ENCODE measurements at regions not wholly inside any gene's neighbourhood (a gene's known extent, or its start where the extent isn't known, plus 50 kb on each side); places are given as distances from the start of the nearest gene placed in this dataset.

DNA sequence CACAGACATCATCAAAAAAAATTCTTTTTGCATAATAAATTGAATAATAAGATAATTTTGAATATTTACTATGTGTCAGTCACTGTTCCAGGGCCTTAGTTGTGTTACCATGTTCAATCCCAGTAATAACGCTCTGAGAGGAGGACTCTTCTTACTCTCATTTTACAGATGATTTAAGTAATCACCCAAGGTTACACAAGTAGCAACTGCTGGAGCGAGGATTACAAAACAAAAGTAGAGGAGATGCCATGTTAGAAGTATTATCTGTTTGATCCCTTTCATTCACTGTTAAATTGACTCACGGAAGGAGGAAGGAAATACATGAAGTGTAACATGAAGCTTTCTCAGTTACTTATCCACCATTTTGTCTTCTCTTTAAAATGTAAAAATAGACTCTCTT lies 412.8 kb downstream of the NFIB start:
- Histone ChIP-seq H3K4me3 (no peak overlapping the region), H3K27me3 (no peaks in the 10 kb centered on the region), H3K9me3 (no peaks in the 10 kb centered on the region), H3K4me1 (no peaks in the 10 kb centered on the region), H3K27ac (no peak overlapping the region), H3K36me3 (no peaks in the 10 kb centered on the region)
- intact Hi-C loops (cut with DNase I) = no loop called here
- no peak for TF ChIP-seq POLR2AphosphoS5 (IDR thresholded peaks at IDR 0.05; ENCODE audit: insufficient read depth in 1 of 2, low read depth in 1 of 2)
- no peak for DNase-seq (ENCODE audit: extremely low spot score in 2 of 2)

DNA sequence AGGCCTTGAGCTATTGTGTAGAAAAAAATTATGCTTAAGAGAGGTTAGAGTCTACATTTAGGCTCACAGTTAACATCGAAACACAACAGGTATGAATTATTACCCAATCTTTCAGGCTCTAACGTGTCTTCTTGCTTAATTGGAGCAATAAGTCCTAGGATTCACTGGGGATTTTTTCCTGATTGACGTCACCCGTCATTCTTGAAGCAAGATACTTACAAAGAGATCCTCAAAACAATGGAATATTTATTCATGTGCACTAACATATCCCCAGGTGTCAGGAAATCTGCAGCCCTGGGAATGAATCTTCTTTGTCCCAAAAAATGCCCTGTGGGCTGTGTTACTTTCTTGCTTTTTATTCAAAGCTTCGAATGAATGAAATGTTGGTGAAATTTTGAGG lies 413.5 kb downstream of the NFIB start:
- no peaks in the 10 kb centered on the region for H3K36me3 ChIP-seq
- no peak overlapping the region for H3K4me3 ChIP-seq
- no peaks in the 10 kb centered on the region for H3K27me3 ChIP-seq
- H3K4me1 ChIP-seq = no peaks in the 10 kb centered on the region
- H3K27ac ChIP-seq = no peak overlapping the region
- no peaks in the 10 kb centered on the region for H3K9me3 ChIP-seq
- TF ChIP-seq POLR2A (IDR thresholded peaks at IDR 0.05) (no peak), POLR2AphosphoS5 (IDR thresholded peaks at IDR 0.05; ENCODE audit: insufficient read depth in 1 of 2, low read depth in 1 of 2) (peak in 1 of 2 donors; percentile 45)
- TF ChIP-seq, protein P1, sequence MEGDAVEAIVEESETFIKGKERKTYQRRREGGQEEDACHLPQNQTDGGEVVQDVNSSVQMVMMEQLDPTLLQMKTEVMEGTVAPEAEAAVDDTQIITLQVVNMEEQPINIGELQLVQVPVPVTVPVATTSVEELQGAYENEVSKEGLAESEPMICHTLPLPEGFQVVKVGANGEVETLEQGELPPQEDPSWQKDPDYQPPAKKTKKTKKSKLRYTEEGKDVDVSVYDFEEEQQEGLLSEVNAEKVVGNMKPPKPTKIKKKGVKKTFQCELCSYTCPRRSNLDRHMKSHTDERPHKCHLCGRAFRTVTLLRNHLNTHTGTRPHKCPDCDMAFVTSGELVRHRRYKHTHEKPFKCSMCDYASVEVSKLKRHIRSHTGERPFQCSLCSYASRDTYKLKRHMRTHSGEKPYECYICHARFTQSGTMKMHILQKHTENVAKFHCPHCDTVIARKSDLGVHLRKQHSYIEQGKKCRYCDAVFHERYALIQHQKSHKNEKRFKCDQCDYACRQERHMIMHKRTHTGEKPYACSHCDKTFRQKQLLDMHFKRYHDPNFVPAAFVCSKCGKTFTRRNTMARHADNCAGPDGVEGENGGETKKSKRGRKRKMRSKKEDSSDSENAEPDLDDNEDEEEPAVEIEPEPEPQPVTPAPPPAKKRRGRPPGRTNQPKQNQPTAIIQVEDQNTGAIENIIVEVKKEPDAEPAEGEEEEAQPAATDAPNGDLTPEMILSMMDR (IDR thresholded peaks at IDR 0.05) = no peak
- intact Hi-C loops (cut with DNase I) = no loop called here
- no peak for DNase-seq (ENCODE audit: extremely low spot score in 2 of 2)

DNA sequence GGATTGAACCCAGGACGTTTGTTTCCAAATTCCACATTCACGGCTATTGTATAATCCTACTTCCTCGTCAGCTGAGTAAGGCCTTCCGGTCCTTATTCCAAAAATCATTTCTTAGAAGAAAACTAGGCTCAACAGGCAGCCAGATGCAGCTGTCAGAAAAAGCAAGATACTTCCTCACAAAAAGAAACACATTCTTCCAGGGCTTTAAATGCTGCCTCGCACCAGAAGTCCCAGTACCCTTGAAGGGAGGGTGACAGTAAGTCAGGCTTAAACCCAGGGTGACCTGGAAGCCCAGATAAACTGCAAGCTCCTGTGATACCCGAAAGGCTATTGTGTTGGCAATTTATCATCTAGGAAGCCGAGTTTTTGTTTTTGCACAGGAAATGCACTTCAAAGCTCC lies 414.0 kb downstream of the NFIB start:
- no peaks in the 10 kb centered on the region for H3K27me3 ChIP-seq
- H3K9me3 ChIP-seq = no peaks in the 10 kb centered on the region
- H3K27ac ChIP-seq = peak overlapping the region; percentile 53
- intact Hi-C loops (cut with DNase I) = no loop called here
- H3K36me3 ChIP-seq = no peaks in the 10 kb centered on the region
- no peak for DNase-seq (ENCODE audit: extremely low spot score in 2 of 2)
- TF ChIP-seq, protein P1 (IDR thresholded peaks at IDR 0.05) = no peak
- TF ChIP-seq POLR2AphosphoS5 (IDR thresholded peaks at IDR 0.05; ENCODE audit: insufficient read depth in 1 of 2, low read depth in 1 of 2) (peak in 1 of 2 donors; percentile 50), POLR2A (IDR thresholded peaks at IDR 0.05) (no peak)
- H3K4me3 ChIP-seq = no peak overlapping the region
- no peaks in the 10 kb centered on the region for H3K4me1 ChIP-seq

DNA sequence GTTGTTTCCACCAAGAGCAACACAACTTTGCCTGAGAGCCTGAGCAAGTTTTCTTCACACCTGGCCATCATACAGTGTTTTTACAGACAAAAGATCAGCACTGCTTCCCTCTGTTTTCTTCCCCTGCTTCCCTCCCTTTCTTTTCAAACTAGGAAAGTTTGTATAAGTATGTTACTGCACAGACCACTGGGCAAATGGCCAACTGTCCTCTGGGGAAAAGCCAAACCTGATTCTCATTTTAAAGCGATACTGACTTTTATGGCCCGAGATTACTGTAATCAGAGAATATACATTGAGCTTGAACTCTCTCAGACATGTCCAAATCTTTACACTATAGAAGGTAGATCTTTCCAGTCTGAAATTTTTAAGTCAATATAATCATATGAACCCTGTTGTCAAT lies 415.0 kb downstream of the NFIB start:
- Histone ChIP-seq H3K27me3 (no peaks in the 10 kb centered on the region), H3K27ac (no peak overlapping the region), H3K4me1 (no peaks in the 10 kb centered on the region), H3K9me3 (no peaks in the 10 kb centered on the region), H3K36me3 (no peaks in the 10 kb centered on the region), H3K4me3 (no peak overlapping the region)
- intact Hi-C loops (cut with DNase I) = no loop called here
- TF ChIP-seq POLR2A (IDR thresholded peaks at IDR 0.05) = no peak
- TF ChIP-seq POLR2AphosphoS5 (IDR thresholded peaks at IDR 0.05; ENCODE audit: insufficient read depth in 1 of 2, low read depth in 1 of 2) = no peak
- DNase-seq (ENCODE audit: extremely low spot score in 2 of 2) = no peak

DNA sequence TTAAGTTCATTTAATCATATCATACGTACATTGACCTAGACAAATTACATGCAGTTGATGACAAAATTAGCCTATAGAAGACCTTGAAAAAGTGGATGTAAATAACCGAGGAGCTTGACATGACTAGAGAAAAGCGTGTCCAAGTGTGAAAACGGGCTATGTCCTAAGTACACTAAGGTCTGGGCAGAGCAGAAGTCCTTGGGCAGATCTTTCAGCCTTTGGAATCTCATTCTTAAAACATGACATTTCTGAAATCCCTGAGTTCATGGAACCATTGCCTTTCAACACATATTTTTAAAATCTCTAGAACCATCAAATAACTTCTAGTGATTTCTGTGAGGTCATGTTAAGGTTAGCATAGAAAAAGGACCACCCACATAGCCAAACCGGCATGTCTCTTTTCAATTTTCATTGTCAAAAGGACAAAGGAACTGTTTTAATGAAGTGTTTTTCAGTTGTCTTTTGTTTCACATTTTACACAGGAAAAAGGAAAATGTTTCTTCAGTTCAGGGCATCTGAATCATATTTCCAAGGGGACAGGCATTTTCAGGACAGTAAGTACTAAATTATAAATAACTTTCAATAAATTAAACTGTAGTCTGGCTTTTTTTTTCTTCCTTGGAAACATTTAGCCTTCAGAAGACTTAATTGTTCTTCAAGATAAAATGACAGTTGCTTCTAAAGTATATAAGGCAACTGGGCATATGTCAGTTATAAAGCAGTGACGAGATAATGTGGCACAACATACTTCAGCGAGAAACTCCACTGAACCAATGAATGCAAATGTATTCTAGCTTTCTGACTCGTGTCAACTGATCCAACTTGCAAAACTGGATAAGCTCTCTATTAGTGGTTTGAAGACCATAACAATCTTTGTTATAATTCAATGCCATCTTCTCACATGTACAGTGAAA lies 416.8 kb downstream of the NFIB start:
- intact Hi-C loops (cut with DNase I) = no loop called here
- H3K9me3 ChIP-seq = no peaks in the 10 kb centered on the region
- H3K27ac ChIP-seq = no peak overlapping the region
- H3K36me3 ChIP-seq = no peaks in the 10 kb centered on the region
- DNase-seq (ENCODE audit: extremely low spot score in 2 of 2) = no peak
- no peak overlapping the region for H3K4me3 ChIP-seq
- H3K4me1 ChIP-seq = no peaks in the 10 kb centered on the region
- no peaks in the 10 kb centered on the region for H3K27me3 ChIP-seq
- no peak for TF ChIP-seq POLR2AphosphoS5 (IDR thresholded peaks at IDR 0.05; ENCODE audit: insufficient read depth in 1 of 2, low read depth in 1 of 2)
- no peak for TF ChIP-seq POLR2A (IDR thresholded peaks at IDR 0.05)
- TF ChIP-seq, protein P1 (IDR thresholded peaks at IDR 0.05) = no peak

DNA sequence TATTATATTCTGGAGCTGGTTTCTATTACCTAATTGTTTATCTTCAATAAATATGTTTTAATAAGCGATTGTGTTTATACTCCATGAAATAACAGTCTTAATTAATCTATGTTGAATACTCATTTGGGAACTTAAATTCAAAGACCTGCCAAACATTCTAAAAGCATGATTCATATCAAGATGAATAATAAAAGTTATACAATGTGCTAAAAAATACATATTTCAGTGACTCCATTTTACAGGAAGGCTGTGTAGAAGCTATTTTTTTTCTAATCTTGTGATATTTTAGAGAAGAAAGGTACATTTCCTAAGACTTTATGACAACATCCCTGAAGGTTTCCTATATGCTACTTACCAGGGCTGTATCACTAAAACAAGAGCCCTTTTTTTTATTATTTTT lies 417.9 kb downstream of the NFIB start:
- Histone ChIP-seq H3K4me1 (no peaks in the 10 kb centered on the region), H3K27ac (no peak overlapping the region), H3K9me3 (no peaks in the 10 kb centered on the region), H3K4me3 (no peak overlapping the region), H3K36me3 (no peaks in the 10 kb centered on the region), H3K27me3 (no peaks in the 10 kb centered on the region)
- intact Hi-C loops (cut with DNase I) = no loop called here
- no peak for TF ChIP-seq POLR2AphosphoS5 (IDR thresholded peaks at IDR 0.05; ENCODE audit: insufficient read depth in 1 of 2, low read depth in 1 of 2)
- TF ChIP-seq, protein P1 (IDR thresholded peaks at IDR 0.05) = no peak
- TF ChIP-seq POLR2A (IDR thresholded peaks at IDR 0.05) = no peak
- DNase-seq (ENCODE audit: extremely low spot score in 2 of 2) = no peak

All from vagina (tissue), 2 donors.